Brain microvascular endothelial cell (primary cell): ENCODE measurements at regions not wholly inside any gene's neighbourhood (a gene's known extent, or its start where the extent isn't known, plus 50 kb on each side); places are given as distances from the start of the nearest gene placed in this dataset.

Source experiments
- DNase-seq: peaks from one replicate; pipeline ENCODE4 v3.0.0-alpha.2; 2020
- H3K27ac ChIP-seq: fragments of 250-450 bp; sonication (Bioruptor Pico); 2 replicates; pipeline ENCODE4 v1.5.1; 2020; ENCODE audit warnings: mild to moderate bottlenecking, moderate library complexity
- H3K27me3 ChIP-seq: fragments of 250-450 bp; sonication (Bioruptor Pico); replicated peaks from 2 replicates; pipeline ENCODE4 v1.5.1; 2020; ENCODE audit warnings: mild to moderate bottlenecking
- H3K36me3 ChIP-seq: fragments of 250-450 bp; sonication (Bioruptor Pico); replicated peaks from 2 replicates; pipeline ENCODE4 v1.5.1; 2020; ENCODE audit warnings: mild to moderate bottlenecking
- H3K4me3 ChIP-seq: 2 replicates; pipeline ENCODE4 v1.5.1; 2011; ENCODE audit warnings: low read depth, mild to moderate bottlenecking, control low read depth, low read length, moderate library complexity
- in situ Hi-C: cut with HindIII; loops from 2 replicates; pipeline ENCODE4 v1.10.0; 2017; ENCODE audit warnings: low sequenced_read_pairs, low pct_ligation_motif_present
- TF ChIP-seq, protein P1 (sequence below): IDR thresholded peaks from 2 replicates; pipeline ENCODE4 v1.5.1; 2011; ENCODE audit warnings: low read depth, mild to moderate bottlenecking, moderate library complexity, low read length, control low read depth, inconsistent platforms; ENCODE audit errors: missing control alignments

DNA sequence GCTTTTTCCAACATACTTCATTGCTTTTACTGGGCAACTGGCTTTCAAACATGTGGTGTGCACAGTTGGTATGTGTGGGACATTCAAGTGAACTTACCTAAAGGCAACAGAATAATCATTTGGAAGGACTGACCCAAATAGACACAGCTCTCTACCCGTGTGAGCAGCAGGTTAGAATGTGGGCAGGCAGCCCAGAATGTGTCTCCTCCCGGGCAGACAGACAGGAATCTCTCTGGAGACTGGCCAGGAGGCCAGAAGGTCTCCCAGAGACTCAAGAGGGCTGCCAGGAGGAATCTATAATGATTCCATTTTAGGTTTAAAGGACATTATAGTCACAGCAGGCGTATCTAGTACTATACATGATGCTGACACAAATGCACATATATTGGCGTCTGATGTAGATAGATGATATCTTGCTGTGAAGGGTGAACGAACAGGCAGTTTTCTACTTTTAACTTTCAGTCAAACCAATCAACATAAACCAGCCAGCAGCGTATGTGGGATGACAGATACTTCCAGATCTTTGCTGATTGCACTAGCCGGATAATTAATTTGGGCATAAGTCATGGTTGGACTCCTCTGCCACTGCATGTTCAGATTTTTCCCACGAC lies 297.4 kb upstream of the ZNF608 start:
- in situ Hi-C loops: no loop called here

DNA sequence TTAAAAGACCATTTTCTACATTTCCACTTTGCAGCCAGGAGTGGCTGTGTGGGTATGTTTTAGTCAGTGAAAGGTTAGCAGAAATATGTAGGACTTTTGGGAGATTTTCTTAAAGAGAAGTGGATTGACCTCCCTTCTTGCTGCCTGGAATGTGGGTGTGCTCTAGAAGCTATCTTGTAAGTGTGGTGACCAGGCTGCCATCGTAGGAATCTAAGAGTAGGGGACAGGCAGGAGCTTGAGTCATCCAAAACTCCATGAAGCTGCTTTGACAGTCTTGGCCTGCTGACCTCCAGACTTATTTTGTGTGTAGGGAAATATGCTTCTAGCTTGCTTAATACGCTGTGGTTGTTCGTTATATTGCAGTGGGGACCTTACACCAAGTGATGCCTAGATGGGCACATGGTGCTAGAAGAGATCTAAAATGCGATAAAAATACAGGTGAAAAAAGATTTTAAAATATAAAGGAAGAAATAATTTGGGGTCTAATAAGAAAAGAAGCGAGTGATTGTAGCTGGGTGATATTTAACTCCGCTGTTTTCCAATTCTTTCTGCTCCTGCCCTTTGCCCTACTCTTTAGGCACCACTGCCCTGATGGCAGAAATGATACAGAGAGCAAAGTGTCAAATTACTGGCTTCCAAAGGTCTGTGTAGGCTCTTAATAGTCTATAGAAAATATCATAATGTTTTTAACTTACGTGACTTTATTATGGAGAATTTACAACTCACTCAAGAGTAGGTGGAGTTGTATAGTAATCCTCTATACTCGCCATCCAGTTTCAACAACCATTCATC lies 298.2 kb upstream of the ZNF608 start:
- DNase-seq: peak; percentile 56
- in situ Hi-C loops: no loop called here

More for the DNA sequence above, 297.4 kb upstream of the ZNF608 start:
- peak overlapping the region; percentile 42 for H3K27ac ChIP-seq
- TF ChIP-seq, protein P1, sequence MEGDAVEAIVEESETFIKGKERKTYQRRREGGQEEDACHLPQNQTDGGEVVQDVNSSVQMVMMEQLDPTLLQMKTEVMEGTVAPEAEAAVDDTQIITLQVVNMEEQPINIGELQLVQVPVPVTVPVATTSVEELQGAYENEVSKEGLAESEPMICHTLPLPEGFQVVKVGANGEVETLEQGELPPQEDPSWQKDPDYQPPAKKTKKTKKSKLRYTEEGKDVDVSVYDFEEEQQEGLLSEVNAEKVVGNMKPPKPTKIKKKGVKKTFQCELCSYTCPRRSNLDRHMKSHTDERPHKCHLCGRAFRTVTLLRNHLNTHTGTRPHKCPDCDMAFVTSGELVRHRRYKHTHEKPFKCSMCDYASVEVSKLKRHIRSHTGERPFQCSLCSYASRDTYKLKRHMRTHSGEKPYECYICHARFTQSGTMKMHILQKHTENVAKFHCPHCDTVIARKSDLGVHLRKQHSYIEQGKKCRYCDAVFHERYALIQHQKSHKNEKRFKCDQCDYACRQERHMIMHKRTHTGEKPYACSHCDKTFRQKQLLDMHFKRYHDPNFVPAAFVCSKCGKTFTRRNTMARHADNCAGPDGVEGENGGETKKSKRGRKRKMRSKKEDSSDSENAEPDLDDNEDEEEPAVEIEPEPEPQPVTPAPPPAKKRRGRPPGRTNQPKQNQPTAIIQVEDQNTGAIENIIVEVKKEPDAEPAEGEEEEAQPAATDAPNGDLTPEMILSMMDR: no peak
- no peak overlapping the region for H3K4me3 ChIP-seq
- H3K36me3 ChIP-seq: no peaks in the 10 kb centered on the region
- peak; percentile 62 for DNase-seq
- no peaks in the 10 kb centered on the region for H3K27me3 ChIP-seq

DNA sequence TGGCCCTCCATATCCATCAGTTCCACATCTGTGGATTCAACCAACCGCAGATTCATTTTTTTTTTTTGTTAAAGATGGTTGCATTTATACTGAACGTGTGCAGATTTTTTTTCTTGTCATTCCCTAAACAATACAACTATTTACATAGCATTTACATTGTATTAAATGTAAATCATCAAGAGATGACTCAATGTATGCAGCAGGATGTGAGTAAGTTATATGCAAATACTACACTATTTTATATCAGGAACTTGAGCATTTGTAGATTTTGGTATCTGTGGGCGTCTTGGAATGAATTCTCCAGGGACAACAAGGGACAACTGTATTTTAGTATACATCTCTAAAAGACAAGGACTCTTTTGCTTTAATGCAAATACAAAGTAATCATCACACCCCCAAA lies 299.2 kb upstream of the ZNF608 start:
- no peak for DNase-seq
- H3K4me3 ChIP-seq: no peak overlapping the region
- in situ Hi-C loops: no loop called here

More for the DNA sequence above, 298.2 kb upstream of the ZNF608 start:
- H3K27me3 ChIP-seq: no peaks in the 10 kb centered on the region
- TF ChIP-seq, protein P1: no peak
- no peak overlapping the region for H3K4me3 ChIP-seq
- H3K36me3 ChIP-seq: no peaks in the 10 kb centered on the region
- peak overlapping the region; percentile 42 for H3K27ac ChIP-seq

DNA sequence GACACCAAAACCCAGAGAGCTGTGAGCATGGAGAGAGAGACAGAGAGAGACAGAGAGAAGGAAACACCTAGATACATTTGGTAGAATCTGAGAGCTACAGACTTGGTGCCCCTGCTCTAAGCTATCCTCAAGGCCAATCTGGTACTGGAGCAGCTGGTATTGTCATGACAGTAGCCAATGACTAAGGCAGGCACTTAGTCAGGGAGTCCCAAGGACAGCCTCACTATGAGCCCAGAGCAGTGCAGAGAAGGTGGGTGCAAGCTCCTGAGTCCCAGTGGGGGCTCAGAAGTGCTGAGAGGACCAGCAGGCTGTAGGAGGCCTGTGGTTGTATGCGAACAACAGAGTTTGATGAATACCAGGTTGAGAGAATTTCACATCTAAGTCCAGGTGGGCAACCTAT lies 300.4 kb upstream of the ZNF608 start:
- Histone ChIP-seq H3K27ac (no peak overlapping the region), H3K27me3 (no peaks in the 10 kb centered on the region), H3K4me3 (no peak overlapping the region), H3K36me3 (no peaks in the 10 kb centered on the region)
- no peak for DNase-seq
- in situ Hi-C loops: no loop called here
- TF ChIP-seq, protein P1: no peak

More for the DNA sequence above, 299.2 kb upstream of the ZNF608 start:
- H3K36me3 ChIP-seq: no peaks in the 10 kb centered on the region
- H3K27me3 ChIP-seq: no peaks in the 10 kb centered on the region
- TF ChIP-seq, protein P1: no peak
- no peak overlapping the region for H3K27ac ChIP-seq

DNA sequence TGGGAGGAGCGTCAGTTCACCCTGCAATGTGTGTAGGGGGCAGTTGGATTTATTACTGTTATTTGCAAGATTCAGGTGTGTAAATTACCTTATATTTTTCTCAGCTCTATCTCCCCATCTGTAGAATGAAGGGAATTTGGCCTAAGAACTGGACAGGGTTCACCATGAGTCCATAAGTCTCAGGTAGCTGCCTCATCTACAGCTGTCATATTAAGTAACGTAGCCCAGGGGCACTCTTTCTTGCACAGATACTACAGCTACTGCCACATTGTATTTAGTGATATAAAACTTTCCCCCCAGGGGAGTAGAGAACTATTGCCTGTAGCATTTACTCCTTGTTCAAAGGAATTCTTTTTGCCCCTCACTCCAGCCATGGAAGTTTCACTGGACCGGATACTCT lies 301.4 kb upstream of the ZNF608 start:
- no peak overlapping the region for H3K27ac ChIP-seq
- in situ Hi-C loops: no loop called here
- DNase-seq: no peak
- H3K36me3 ChIP-seq: no peaks in the 10 kb centered on the region
- H3K27me3 ChIP-seq: no peaks in the 10 kb centered on the region
- TF ChIP-seq, protein P1: no peak
- H3K4me3 ChIP-seq: no peak overlapping the region
